ENCODE measurements at regions not wholly inside any gene's neighbourhood (a gene's known extent, or its start where the extent isn't known, plus 50 kb on each side); places are given as distances from the start of the nearest gene placed in this dataset.
A peak's percentile ranks its signal among the peaks of the same experiment; 100 is the strongest.

DNA sequence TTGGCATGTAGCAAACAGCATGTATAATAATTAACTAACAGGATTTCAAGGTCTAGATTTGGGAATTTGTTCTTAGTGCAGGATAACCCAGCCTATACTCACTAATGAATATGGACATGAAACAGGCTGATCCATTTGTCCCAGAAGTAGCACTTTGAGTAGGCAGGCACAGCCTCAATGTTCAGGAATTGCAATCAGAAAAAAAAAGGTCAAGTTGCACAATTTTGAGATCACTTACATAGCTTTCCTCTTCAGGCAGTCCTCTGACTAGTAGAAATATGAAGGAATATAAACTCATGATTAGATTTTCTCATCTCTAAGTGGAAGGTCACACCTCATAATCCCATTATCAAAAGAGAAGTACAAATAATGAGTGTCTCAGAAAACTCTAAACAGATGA is 921.4 kb upstream of the CELF2 start:
- DNase-seq (ENCODE audit: extremely low read depth in 1 of 11, low read depth in 9 of 11, low spot score in 4 of 11) = no peak

- no peak for DNase-seq (ENCODE audit: extremely low read depth in 1 of 11, low read depth in 9 of 11, low spot score in 4 of 11)
Measured at GRCh38 chr10:10096898-10097297, 920.8 kb upstream of the CELF2 start.

GRCh38 chr10:10101106-10101505 is 916.6 kb upstream of the CELF2 start:
- no peak for DNase-seq (ENCODE audit: extremely low read depth in 1 of 11, low read depth in 9 of 11, low spot score in 4 of 11)

DNA sequence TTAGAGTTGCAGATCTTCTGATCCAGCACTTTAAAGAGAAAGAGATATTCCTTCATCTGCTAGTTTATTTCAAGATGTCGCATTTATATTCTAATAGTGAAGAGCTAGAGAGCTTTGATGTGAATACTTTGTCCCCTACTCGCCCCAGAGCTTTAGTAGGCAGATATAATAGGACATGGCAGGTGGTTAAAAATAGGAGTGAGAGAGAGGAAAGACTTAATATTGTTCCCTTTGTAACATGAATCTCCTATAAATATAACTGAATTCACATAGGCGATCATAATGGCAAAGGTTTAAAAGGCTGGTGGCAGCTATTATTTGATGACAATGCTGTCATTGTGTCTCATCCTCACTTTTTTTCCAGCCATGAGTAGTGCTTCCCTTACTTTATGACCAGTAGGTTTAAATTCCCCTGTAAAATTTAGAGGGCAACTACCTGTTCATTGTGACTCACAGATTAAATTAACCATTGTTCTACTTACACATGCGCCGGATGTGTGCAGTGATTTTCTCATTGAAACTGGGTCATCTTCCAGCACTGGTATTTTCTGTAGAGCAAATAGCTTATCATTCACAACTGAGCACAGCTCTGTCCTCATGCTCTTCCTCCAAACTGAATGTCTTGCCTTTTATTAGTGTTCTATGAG is 906.7 kb upstream of the CELF2 start:
- DNase-seq (ENCODE audit: extremely low read depth in 1 of 11, low read depth in 9 of 11, low spot score in 4 of 11) = no peak

GRCh38 chr10:10118131-10118530 is 899.5 kb upstream of the CELF2 start:
- no peak for DNase-seq (ENCODE audit: extremely low read depth in 1 of 11, low read depth in 9 of 11, low spot score in 4 of 11)

DNA sequence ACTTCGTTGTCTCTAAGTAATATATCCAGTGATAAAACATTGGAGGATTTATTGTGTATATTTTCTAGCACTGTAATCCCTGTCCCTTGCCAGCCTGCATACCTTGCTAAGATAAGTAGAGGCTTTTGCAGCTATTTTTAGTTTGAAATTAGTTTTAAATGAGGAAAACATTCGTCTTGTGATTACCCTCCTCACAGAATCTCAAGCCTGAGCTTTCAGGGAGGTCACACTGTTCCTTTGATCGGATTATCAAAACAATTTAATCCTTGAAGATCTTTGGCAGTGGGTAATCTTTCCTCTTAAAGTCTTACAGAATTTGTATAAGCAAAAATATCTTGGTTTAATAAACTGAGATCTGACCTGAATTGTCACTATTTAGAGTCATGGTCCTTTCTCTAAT is 897.0 kb upstream of the CELF2 start:
- DNase-seq (ENCODE audit: extremely low read depth in 1 of 11, low read depth in 9 of 11, low spot score in 4 of 11) = no peak

DNA sequence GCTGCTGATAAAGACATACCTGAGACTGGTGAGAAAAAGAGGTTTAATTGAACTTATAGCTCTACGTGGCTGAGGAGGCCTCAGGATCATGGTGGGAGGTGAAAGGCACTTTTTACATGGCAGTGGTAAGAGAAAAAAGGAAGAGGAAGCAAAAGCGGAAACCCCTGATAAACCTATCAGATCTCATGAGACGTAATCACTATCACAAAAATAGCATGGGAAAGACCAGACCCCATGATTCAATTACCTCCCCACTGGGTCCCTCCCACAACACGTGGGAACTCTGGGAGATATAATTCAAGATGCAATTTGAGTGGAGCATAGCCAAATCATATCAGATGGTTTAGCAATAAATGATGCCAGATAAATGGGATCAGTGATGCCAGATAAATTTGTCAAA is 892.0 kb upstream of the CELF2 start:
- no peak for DNase-seq (ENCODE audit: extremely low read depth in 1 of 11, low read depth in 9 of 11, low spot score in 4 of 11)

- DNase-seq (ENCODE audit: extremely low read depth in 1 of 11, low read depth in 9 of 11, low spot score in 4 of 11) = no peak
Measured at GRCh38 chr10:10126218-10126617, 891.5 kb upstream of the CELF2 start.

- DNase-seq (ENCODE audit: extremely low read depth in 1 of 11, low read depth in 9 of 11, low spot score in 4 of 11) = no peak
Measured at GRCh38 chr10:10128387-10128786, 889.3 kb upstream of the CELF2 start.

DNA sequence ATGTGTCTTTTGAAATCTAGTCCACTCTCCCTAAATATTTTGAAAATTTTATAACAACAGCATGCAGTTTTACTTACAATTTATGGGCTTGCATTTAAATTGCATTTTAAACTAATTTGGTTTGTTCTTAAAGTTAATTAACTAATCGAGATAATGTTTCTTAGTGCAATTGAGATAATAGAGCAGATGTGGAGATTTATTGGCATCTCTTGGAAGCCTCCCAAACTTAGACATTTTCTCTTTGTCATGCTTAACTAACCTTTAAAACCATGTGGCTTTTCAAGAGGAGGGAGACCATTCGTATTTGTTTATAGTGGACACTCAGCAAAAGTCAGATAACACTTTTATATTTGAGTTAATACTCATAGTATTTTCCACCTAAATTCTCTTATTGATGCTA is 887.0 kb upstream of the CELF2 start:
- DNase-seq (ENCODE audit: extremely low read depth in 1 of 11, low read depth in 9 of 11, low spot score in 4 of 11) = peak in 2 of 11 donors; percentile 11 to 12

DNA sequence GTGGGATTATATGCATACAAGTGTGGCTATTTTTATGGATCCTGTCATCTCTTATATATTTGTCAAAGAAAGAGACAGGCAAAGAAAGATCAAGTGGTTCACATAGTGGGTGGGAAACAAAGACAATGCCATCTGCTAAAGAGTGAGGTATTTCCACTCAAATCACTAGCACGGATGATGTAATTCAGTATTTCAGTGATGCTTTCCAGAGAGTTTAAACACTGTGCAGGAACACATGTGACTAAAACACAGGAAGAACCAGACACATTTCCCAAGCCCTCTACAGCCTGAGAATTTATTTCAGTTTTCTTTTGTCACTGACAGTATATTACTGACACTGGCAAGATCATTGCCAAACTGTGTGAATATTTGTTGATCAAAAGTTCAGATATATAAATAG is 885.7 kb upstream of the CELF2 start:
- no peak for DNase-seq (ENCODE audit: extremely low read depth in 1 of 11, low read depth in 9 of 11, low spot score in 4 of 11)

DNA sequence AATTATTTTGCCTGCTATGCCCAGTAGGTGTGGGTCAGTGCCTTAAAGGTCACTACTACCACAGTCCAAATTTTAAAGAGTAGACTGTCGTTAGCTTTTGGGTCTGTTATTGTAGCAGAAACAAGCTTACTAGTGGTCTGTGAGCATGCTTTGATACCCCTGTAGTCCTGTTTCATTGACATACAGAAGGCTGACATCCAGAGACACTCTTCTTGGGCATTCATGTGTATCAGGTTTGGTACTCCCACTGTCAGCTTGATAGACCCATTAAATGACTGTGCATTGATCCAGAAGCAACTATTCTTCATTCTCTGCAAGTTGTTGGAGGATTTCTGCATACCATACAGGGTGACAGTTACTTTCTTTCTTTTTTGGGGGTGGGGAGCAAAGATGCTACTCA is 884.4 kb upstream of the CELF2 start:
- DNase-seq (ENCODE audit: extremely low read depth in 1 of 11, low read depth in 9 of 11, low spot score in 4 of 11) = peak in 3 of 11 donors; percentile 4 to 19 (median 11)

GRCh38 chr10:10138685-10139084 is 879.0 kb upstream of the CELF2 start:
- DNase-seq (ENCODE audit: extremely low read depth in 1 of 11, low read depth in 9 of 11, low spot score in 4 of 11) = no peak

DNA sequence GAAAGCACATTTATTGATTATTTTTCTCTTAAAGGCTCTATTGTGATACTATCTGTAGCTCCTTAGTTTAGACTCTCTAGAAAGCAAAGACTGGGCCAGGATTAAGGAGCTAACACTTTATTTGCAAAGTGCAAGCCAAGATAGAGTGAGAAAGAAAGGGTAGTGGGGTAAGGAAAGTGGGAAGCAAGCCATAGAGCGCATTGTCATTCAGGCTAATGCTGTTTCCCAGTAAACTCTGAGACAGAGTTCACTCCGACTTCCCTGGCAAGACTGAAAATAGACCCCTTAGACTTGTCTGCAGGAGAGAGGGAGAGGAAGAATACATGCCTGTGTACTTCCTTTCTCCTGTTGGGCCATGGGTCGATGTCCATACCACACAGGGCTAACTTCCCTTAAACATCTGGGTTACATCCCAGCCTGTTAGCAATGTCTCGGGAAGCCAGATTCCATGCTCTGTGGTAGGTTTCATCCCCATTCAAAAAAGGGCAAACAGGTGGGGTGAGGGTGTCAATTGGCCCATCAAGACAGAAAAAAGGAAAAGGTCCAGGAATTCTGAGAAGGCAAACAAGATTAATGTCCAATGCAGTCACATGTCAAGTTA is 875.8 kb upstream of the CELF2 start:
- no peak for DNase-seq (ENCODE audit: extremely low read depth in 1 of 11, low read depth in 9 of 11, low spot score in 4 of 11)

DNA sequence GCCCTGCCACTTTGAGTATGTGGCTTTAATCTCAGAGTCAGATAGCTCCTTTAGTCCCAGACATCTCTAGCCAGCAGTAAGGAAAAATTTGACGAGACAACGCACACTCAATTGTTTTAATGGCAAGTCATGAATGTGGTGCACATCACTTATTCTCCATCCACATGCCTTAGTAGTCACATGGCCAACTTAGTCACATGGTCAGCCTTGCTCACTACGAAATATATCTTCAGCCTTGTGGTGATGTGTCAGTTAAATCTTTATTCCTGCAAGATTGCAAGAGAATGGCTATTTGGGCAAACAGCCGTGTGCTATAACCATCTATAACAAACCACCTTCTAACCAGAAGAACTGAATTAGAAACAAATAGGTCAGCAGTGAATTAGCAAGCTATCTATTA is 871.1 kb upstream of the CELF2 start:
- no peak for DNase-seq (ENCODE audit: extremely low read depth in 1 of 11, low read depth in 9 of 11, low spot score in 4 of 11)

DNA sequence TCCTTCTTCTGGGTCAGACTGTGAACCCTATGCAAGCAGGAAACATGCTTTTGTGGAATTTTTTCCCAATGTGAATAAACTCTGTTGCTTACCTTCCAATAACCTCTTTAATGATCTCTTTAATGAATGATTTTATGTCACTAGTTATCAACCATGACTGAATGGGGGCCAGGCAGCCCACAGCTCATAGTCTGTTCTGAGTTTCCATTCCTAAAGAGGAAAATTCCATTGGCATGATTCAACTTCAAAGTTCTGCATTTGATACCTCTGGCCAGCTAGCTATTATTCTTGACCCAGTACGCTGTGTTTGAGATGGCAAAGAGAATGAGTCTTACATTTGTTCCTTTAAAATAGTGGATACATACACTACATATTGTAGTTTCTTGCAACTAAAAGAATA is 867.8 kb upstream of the CELF2 start:
- no peak for DNase-seq (ENCODE audit: extremely low read depth in 1 of 11, low read depth in 9 of 11, low spot score in 4 of 11)

DNA sequence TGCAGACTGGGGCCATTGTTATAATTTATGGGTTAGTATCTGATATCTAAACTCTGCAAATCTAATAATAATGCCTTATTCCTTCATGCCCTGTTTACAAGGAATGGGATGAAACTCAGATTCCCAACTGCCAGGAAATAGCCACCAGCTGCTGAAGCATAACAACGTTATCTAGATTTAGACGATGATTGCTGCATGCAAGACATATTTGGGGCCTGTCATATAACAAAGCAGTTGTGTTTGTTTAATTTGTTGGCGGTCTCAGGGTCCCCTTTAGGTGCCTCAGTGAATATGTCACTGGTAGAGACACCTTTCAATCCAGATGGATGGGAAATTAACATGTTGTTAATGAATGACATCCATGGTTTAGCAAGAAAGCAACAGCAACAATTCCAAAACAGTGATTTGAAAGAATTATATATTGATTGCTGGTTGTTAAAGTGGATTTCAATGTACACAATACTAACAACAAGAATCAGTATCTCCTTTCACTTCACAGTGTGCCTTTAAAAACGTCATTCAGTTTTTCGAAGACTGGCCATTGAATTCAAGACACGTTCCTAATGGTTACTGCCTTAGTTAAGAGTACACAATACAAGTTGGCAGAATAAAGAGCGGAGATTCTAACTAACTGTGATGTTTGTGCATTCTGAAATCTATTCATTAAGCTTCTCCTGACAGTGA is 860.6 kb upstream of the CELF2 start:
- DNase-seq (ENCODE audit: extremely low read depth in 1 of 11, low read depth in 9 of 11, low spot score in 4 of 11) = no peak

DNA sequence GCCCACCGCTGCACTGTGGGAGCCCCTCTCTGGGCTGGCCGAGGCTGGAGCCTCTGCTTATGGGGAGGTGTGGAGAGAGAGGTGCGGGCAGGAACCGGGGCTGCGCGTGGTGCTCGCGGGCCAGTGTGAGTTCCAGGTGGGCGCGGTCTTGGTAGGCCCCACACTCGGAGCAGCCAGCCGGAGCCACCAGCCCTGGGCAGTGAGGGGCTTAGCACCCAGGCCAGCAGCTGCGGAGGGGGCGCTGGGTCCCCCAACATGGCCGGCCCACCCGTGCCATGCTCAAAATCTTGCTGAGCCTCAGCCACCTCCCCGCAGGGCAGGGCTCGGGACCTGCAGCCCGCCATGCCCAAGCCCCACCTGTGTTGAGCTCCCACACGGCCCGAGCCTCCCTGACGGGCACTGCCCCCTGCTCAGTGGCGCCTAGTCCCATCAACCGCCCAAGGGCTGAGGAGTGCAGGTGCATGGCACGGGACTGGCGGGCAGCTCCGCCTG is 856.8 kb upstream of the CELF2 start:
- DNase-seq (ENCODE audit: extremely low read depth in 1 of 11, low read depth in 9 of 11, low spot score in 4 of 11) = no peak

GRCh38 chr10:10164848-10165247 is 852.8 kb upstream of the CELF2 start:
- no peak for DNase-seq (ENCODE audit: extremely low read depth in 1 of 11, low read depth in 9 of 11, low spot score in 4 of 11)

DNA sequence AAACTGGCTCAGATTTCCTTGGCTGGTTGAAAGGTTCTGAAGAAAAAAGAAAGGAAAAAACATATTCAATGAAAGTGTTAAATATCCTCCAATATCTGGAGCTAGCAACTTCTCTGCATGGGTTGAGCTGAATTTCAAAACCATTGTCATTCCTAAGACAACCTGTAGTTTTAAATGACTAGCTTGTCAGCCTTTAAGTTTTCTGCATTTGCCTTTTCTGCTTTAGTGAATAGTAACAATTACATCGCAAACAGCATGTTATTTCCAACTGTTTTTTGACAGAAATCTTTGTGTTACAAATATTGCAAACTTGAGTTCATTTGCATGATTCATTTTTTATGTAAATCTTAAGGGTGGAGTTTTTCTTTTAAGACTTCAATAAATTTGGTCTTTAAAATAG is 852.3 kb upstream of the CELF2 start:
- DNase-seq (ENCODE audit: extremely low read depth in 1 of 11, low read depth in 9 of 11, low spot score in 4 of 11) = no peak

DNA sequence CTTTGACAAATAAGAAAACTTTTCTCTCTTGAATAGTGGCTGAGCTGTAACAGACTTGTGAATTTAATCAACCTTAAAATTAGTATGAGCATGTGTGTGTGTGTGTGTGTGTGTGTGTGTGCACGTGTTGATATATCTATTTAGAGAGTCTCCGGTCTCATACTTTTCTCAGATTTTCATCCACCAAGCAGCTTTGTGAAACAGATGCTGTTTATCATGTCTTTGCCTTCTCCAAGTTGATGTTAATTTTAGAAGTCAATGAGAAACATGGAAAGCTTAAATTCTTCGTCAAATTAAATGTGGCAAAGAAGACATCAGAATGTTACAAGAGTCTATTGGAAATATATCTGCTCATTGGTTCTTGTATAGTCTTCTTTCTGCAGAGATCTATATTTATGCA is 839.2 kb upstream of the CELF2 start:
- DNase-seq (ENCODE audit: extremely low read depth in 1 of 11, low read depth in 9 of 11, low spot score in 4 of 11) = no peak

Measured in renal cortex interstitium (tissue), 11 donors.